ENCODE measurements at regions not wholly inside any gene's neighbourhood (a gene's known extent, or its start where the extent isn't known, plus 50 kb on each side); places are given as distances from the start of the nearest gene placed in this dataset.

DNA sequence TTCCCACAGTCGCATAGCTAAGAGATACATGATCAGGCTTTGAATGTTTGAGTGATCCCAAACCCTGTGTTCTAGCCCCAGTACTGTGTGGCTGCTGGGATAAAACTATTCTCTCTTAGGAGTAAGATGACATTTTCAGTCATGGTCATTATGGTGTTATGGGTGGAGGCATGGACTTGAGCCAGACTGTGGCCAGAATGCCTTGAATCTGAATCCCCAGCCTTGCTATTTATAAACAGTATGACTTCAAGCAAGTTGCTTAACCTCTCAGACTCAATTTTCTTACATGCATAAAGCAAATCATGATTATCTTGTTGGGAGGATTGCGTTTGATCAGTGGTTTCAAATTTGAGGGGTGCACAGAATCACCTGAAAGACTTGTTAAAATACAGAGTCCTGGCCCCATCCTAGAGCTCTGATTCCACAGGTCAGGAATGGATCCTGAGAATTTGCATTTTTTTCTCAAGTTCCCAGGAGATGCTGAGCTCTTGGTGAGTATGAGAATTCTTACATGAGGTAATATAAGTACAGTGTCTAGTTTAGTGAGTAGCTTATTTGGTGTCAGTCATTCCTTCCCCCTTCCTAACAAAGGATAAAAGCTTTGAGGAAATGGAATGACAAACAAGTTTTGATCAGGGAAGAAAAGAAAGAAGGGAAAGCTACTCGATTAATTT, 571.7 kb downstream of the METTL15 start:
- no peak for DNase-seq (ENCODE audit: insufficient read length, low spot score)
- peak; percentile 81 for FAIRE-seq
- no peak for TF ChIP-seq POLR2A (IDR thresholded peaks at IDR 0.05; ENCODE audit: low read depth, low read length)

GRCh38 chr11:28677721-28678120, 569.5 kb downstream of the METTL15 start:
- FAIRE-seq (no peak), DNase-seq (ENCODE audit: insufficient read length, low spot score) (no peak)
- TF ChIP-seq POLR2A (IDR thresholded peaks at IDR 0.05; ENCODE audit: low read depth, low read length) = no peak

DNA sequence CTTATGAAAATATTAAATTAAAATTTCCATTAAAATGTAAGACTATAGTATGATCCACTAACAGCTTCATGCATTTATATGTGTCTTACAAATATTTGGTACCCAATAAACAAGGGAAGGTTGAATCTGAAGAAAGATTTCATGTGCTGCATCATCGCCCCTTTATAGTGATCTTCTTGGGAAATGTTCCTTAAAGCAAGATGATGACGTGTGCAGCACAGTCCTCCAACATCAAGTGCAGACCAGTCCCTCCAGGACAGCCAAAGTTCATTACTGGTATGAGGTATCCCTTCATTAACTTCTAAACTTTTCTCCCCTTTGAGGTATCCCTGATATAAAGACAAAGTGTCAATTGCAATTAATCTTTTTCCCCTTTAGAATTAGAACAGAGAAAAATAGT, 567.0 kb downstream of the METTL15 start:
- FAIRE-seq (no peak), DNase-seq (ENCODE audit: insufficient read length, low spot score) (no peak)
- no peak for TF ChIP-seq POLR2A (IDR thresholded peaks at IDR 0.05; ENCODE audit: low read depth, low read length)

- FAIRE-seq = peak; percentile 84
- DNase-seq (ENCODE audit: insufficient read length, low spot score) = no peak
- no peak for TF ChIP-seq POLR2A (IDR thresholded peaks at IDR 0.05; ENCODE audit: low read depth, low read length)
Measured at GRCh38 chr11:28674433-28675103, 566.4 kb downstream of the METTL15 start.

DNA sequence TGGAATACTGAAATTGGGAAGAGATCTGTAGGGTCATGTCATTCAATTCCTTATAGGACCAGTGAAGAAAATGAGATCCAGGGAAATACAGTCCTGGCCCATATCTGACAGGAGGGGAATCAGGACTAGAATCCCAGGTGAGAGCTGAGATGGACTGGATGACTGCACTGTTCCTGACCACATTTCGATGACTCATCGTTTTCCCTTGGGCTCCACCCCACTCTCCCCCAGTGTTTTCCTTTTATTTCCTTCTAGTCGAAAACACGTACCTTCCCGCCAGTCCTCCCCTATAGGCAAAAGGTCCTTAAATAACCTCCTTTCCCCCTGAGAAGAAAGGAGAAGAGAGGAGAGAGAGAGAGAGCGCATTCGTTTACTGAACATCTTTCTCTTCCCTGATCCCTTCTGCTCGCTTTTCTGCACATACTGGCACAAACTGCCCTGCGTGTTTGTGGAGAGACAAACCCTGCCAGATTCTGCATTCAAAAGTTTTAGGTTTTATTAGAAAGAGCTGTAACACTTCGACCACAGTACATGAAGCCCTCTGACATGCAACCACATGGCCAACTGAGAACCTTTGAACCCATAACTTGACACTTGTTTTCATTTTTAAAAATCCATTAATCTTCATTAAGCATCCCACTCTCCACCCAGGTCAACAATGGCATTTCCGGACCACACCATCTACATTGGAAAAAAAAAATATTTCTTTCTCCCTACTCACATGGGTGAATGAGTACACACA, 565.7 kb downstream of the METTL15 start:
- TF ChIP-seq POLR2A (IDR thresholded peaks at IDR 0.05; ENCODE audit: low read depth, low read length) = no peak
- FAIRE-seq = peak; percentile 98
- DNase-seq (ENCODE audit: insufficient read length, low spot score) = peak; percentile 15

GRCh38 chr11:28671274-28671673, 563.1 kb downstream of the METTL15 start:
- no peak for FAIRE-seq
- no peak for TF ChIP-seq POLR2A (IDR thresholded peaks at IDR 0.05; ENCODE audit: low read depth, low read length)
- no peak for DNase-seq (ENCODE audit: insufficient read length, low spot score)

GRCh38 chr11:28666632-28667031, 558.4 kb downstream of the METTL15 start:
- no peak for FAIRE-seq
- DNase-seq (ENCODE audit: insufficient read length, low spot score) = no peak
- no peak for TF ChIP-seq POLR2A (IDR thresholded peaks at IDR 0.05; ENCODE audit: low read depth, low read length)

GRCh38 chr11:28659716-28660348, 551.6 kb downstream of the METTL15 start:
- DNase-seq (ENCODE audit: insufficient read length, low spot score) (no peak), FAIRE-seq (no peak)
- no peak for TF ChIP-seq POLR2A (IDR thresholded peaks at IDR 0.05; ENCODE audit: low read depth, low read length)

- FAIRE-seq (peak; percentile 79), DNase-seq (ENCODE audit: insufficient read length, low spot score) (no peak)
- TF ChIP-seq POLR2A (IDR thresholded peaks at IDR 0.05; ENCODE audit: low read depth, low read length) = no peak
Measured at GRCh38 chr11:28657378-28658030, 549.3 kb downstream of the METTL15 start.

DNA sequence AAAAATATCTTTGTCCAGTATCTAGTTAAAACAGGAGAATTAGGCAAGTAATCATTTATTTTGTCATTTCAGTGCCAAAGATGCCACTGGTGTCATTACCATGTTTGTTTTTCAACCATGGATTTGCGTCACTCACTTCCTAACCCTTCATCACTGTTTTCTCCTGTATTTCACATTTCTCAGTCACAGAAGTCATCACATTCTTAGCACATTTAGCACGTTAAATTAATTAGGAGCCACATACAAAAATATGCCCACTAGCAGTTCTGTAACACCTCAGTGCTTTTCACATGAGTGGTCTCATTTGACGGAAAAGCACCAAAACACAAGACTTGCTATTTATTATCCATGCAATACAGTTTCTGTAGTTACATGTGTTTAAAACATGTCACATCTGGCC, 546.0 kb downstream of the METTL15 start:
- DNase-seq (ENCODE audit: insufficient read length, low spot score) = no peak
- TF ChIP-seq POLR2A (IDR thresholded peaks at IDR 0.05; ENCODE audit: low read depth, low read length) = no peak
- no peak for FAIRE-seq

GRCh38 chr11:28649922-28650321, 541.7 kb downstream of the METTL15 start:
- no peak for FAIRE-seq
- no peak for TF ChIP-seq POLR2A (IDR thresholded peaks at IDR 0.05; ENCODE audit: low read depth, low read length)
- no peak for DNase-seq (ENCODE audit: insufficient read length, low spot score)

- no peak for FAIRE-seq
- DNase-seq (ENCODE audit: insufficient read length, low spot score) = no peak
- TF ChIP-seq POLR2A (IDR thresholded peaks at IDR 0.05; ENCODE audit: low read depth, low read length) = no peak
Measured at GRCh38 chr11:28636566-28636965, 528.4 kb downstream of the METTL15 start.

DNA sequence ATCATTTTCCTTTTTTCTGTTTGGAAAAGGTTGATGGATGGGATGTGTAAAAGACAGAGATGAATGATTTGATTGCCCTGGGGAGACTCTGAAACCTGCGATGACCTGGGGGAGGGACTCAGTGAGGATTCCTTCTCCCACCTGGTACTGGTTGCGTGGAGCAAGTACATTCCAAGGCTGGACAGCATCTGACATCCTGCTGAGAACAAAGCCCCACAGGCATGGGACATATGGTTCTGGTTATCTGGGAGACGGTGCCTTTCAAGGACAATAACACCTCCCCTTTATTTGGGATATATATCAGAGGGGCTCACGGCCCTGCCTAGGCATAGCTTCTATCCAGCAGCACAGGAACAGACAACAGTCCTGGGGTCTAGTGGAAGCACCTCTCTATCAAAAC, 527.8 kb downstream of the METTL15 start:
- no peak for TF ChIP-seq POLR2A (IDR thresholded peaks at IDR 0.05; ENCODE audit: low read depth, low read length)
- no peak for FAIRE-seq
- no peak for DNase-seq (ENCODE audit: insufficient read length, low spot score)

GRCh38 chr11:28632338-28632737, 524.1 kb downstream of the METTL15 start:
- no peak for DNase-seq (ENCODE audit: insufficient read length, low spot score)
- no peak for FAIRE-seq

More at GRCh38 chr11:28632338-28632737, 524.1 kb downstream of the METTL15 start:
- no peak for TF ChIP-seq POLR2A (IDR thresholded peaks at IDR 0.05; ENCODE audit: low read depth, low read length)

Measured in H54 (cell line).